ENCODE measurements at regions not wholly inside any gene's neighbourhood (a gene's known extent, or its start where the extent isn't known, plus 50 kb on each side); places are given as distances from the start of the nearest gene placed in this dataset.
"Not testable (repeated sequence)": the region's sequence is repeated elsewhere in the genome, so short reads cannot be mapped to it uniquely, and the experiment has no call there.

- DNase-seq, result no peak
Measured at GRCh38 chr2:12613137-12613835, 103.5 kb upstream of the TRIB2 start.

- DNase-seq, result no peak
Measured at GRCh38 chr2:12615509-12615908, 101.2 kb upstream of the TRIB2 start.

- no peak for DNase-seq
Measured at GRCh38 chr2:12616456-12617156, 100.1 kb upstream of the TRIB2 start.

GRCh38 chr2:12617366-12617765 lies 99.4 kb upstream of the TRIB2 start:
- DNase-seq, result no peak

GRCh38 chr2:12617853-12618252 lies 98.9 kb upstream of the TRIB2 start:
- no peak for DNase-seq

GRCh38 chr2:12618576-12618975 lies 98.2 kb upstream of the TRIB2 start:
- DNase-seq, result no peak

GRCh38 chr2:12619975-12620374 lies 96.8 kb upstream of the TRIB2 start:
- peak; percentile 31 for DNase-seq

GRCh38 chr2:12620759-12621158 lies 96.0 kb upstream of the TRIB2 start:
- DNase-seq, result no peak

- no peak for DNase-seq
Measured at GRCh38 chr2:12623051-12623450, 93.7 kb upstream of the TRIB2 start.

GRCh38 chr2:12624384-12624783 lies 92.4 kb upstream of the TRIB2 start:
- DNase-seq, result no peak

GRCh38 chr2:12624905-12625598 lies 91.7 kb upstream of the TRIB2 start:
- DNase-seq, result no peak

- not testable (repeated sequence) for DNase-seq
Measured at GRCh38 chr2:12628541-12628940, 88.2 kb upstream of the TRIB2 start.

GRCh38 chr2:12636837-12637581 lies 79.7 kb upstream of the TRIB2 start:
- DNase-seq, result no peak

- DNase-seq, result no peak
Measured at GRCh38 chr2:12637754-12638153, 79.0 kb upstream of the TRIB2 start.

GRCh38 chr2:12641441-12641840 lies 75.3 kb upstream of the TRIB2 start:
- no peak for DNase-seq

- DNase-seq, result no peak
Measured at GRCh38 chr2:12642332-12642731, 74.4 kb upstream of the TRIB2 start.

GRCh38 chr2:12642859-12643258 lies 73.9 kb upstream of the TRIB2 start:
- no peak for DNase-seq

- no peak for DNase-seq
Measured at GRCh38 chr2:12649602-12650400, 66.9 kb upstream of the TRIB2 start.

- DNase-seq, result no peak
Measured at GRCh38 chr2:12651641-12652040, 65.1 kb upstream of the TRIB2 start.

- DNase-seq, result no peak
Measured at GRCh38 chr2:12652723-12653122, 64.0 kb upstream of the TRIB2 start.

GRCh38 chr2:12657560-12657959 lies 59.2 kb upstream of the TRIB2 start:
- no peak for DNase-seq

GRCh38 chr2:12658310-12658945 lies 58.3 kb upstream of the TRIB2 start:
- no peak for DNase-seq
